Keratinocyte (primary cell): ENCODE measurements at regions not wholly inside any gene's neighbourhood (a gene's known extent, or its start where the extent isn't known, plus 50 kb on each side); places are given as distances from the start of the nearest gene placed in this dataset.

Experiments
- DNase-seq: peaks from one replicate; pipeline ENCODE4 v3.0.0-alpha.2; 2011; ENCODE audit warnings: low read depth, missing footprints, low spot score
- FAIRE-seq: peaks from 2 replicates; lab custom pipeline; 2011; peaks lifted over from hg19 to GRCh38; lab: Jason Lieb, UNC
- H2AFZ ChIP-seq: 2 replicates; pipeline ENCODE4 v1.6.0; 2012; ENCODE audit warnings: low read length, control low read depth, inconsistent platforms; ENCODE audit not compliant: control insufficient read depth
- H3K27ac ChIP-seq: 2 replicates; pipeline ENCODE4 v1.5.1; 2011; ENCODE audit warnings: low read length; ENCODE audit not compliant: control insufficient read depth, insufficient read depth
- H3K27me3 ChIP-seq: 3 replicates; pipeline ENCODE4 v1.6.0; 2011; ENCODE audit warnings: low read length; ENCODE audit not compliant: control insufficient read depth, insufficient read depth; ENCODE audit errors: extremely low read depth
- H3K36me3 ChIP-seq, 2 experiments: 2 replicates in 1 of 2; 3 replicates in 1 of 2; pipeline ENCODE4 v1.5.1; 2011; ENCODE audit warnings: low read length in 2 of 2, mild to moderate bottlenecking in 1 of 2; ENCODE audit not compliant: control insufficient read depth in 2 of 2, insufficient read depth in 2 of 2; ENCODE audit errors: extremely low read depth in 1 of 2
- H3K4me1 ChIP-seq: 3 replicates; pipeline ENCODE4 v1.5.1; 2011; ENCODE audit warnings: low read length; ENCODE audit not compliant: control insufficient read depth, insufficient read depth; ENCODE audit errors: extremely low read depth
- H3K4me2 ChIP-seq: 3 replicates; pipeline ENCODE4 v1.6.0; 2011; ENCODE audit warnings: low read depth, low read length; ENCODE audit not compliant: control insufficient read depth, insufficient read depth; ENCODE audit errors: extremely low read depth
- H3K4me3 ChIP-seq, 3 experiments: fragments of 200-600 bp in 1 of 3; sonication (generic) in 1 of 3; 2 replicates in 2 of 3; 3 replicates in 1 of 3; pipeline ENCODE4 v1.5.1; 2011 to 2016; ENCODE audit warnings: low read length in 3 of 3, mild to moderate bottlenecking in 3 of 3, control low read depth in 2 of 3, inconsistent platforms in 1 of 3, low read depth in 1 of 3, mixed read lengths in 1 of 3, mixed run types in 1 of 3, moderate library complexity in 1 of 3; ENCODE audit not compliant: control insufficient read depth in 2 of 3, insufficient read depth in 2 of 3; ENCODE audit errors: extremely low read depth in 1 of 3
- H3K79me2 ChIP-seq: 2 replicates; pipeline ENCODE4 v1.6.0; 2012; ENCODE audit warnings: low read length; ENCODE audit not compliant: control insufficient read depth, insufficient read depth
- H3K9ac ChIP-seq: 3 replicates; pipeline ENCODE4 v1.6.0; 2011; ENCODE audit warnings: low read length; ENCODE audit not compliant: control insufficient read depth, insufficient read depth; ENCODE audit errors: extremely low read depth
- H3K9me1 ChIP-seq: 3 replicates; pipeline ENCODE4 v1.6.0; 2011; ENCODE audit warnings: low read length; ENCODE audit not compliant: control insufficient read depth, insufficient read depth; ENCODE audit errors: extremely low read depth
- H3K9me3 ChIP-seq: 2 replicates; pipeline ENCODE4 v1.5.1; 2012; ENCODE audit warnings: low read depth, low read length; ENCODE audit not compliant: control insufficient read depth
- H4K20me1 ChIP-seq: 3 replicates; pipeline ENCODE4 v1.6.0; 2011; ENCODE audit warnings: low read length; ENCODE audit not compliant: control insufficient read depth, insufficient read depth; ENCODE audit errors: extremely low read depth
- EZH2 ChIP-seq: IDR thresholded peaks from one replicate; pipeline ENCODE4 v1.6.1; 2012; ENCODE audit warnings: inconsistent platforms, mild to moderate bottlenecking, low read length, moderate library complexity
- dilution Hi-C: fragments of 300-500 bp; cut with MboI; formaldehyde crosslinking; loops from one replicate; pipeline ENCODE4 v1.7.0; 2020; ENCODE audit warnings: low sequenced_read_pairs; ENCODE audit not compliant: extremely low pct_ligation_motif_present
- TF ChIP-seq, protein P1 (sequence below), 3 experiments: IDR thresholded peaks in 1 of 3; conservative IDR thresholded peaks in 1 of 3; optimal IDR thresholded peaks in 1 of 3; 2 replicates in 2 of 3; 3 replicates in 1 of 3; pipeline versions ENCODE3 to v1.5.1; 2011; ENCODE audit warnings: low read length in 3 of 3, mild to moderate bottlenecking in 3 of 3, moderate library complexity in 2 of 3, control low read depth in 1 of 3, inconsistent platforms in 1 of 3; ENCODE audit not compliant: insufficient read depth in 2 of 3; ENCODE audit errors: extremely low read depth in 1 of 3

DNA sequence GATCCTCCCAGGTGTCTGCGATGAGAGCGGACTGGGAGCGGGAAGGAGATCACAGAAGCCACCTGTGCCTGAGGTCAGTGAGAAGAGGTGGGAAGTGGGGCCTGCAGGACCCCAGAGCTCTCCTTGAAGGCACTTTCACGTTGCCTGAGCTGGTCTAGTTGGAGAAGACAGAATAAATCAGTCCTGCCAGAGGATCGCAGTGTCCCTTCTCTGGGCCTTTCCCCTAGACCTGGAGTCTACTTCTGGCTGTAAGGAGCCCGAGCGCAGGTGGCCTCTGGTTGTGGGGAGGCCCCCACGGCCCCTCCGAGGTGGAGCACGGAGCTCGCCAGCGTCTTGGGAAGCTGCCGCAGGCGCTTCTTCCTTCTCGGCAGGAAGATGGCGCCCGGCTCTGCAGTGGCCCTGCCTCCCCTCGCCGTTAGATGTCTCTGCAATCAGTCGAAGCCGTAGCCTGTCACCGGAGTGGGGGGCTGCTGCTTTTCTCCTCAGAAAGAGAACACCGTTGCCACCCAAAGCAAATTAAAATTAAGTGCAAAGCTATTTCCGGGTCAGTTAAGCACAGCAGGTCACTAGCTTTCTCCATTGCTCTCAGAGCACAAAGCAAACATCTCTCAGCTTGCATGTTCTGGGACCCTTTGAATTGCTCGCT, 212.0 kb upstream of the MYT1L start:
- H3K27me3 ChIP-seq, result no peaks in the 10 kb centered on the region
- H3K36me3 ChIP-seq, result no peaks in the 10 kb centered on the region
- H3K9me3 ChIP-seq, result no peaks in the 10 kb centered on the region
- H2AFZ ChIP-seq, result no peak overlapping the region
- H3K9me1 ChIP-seq, result no peaks in the 10 kb centered on the region
- no peaks in the 10 kb centered on the region for H3K4me1 ChIP-seq
- H3K79me2 ChIP-seq, result no peaks in the 10 kb centered on the region
- no peak overlapping the region for H3K27ac ChIP-seq
- DNase-seq (no peak), FAIRE-seq (no peak)
- H3K4me2 ChIP-seq, result no peak overlapping the region
- H4K20me1 ChIP-seq, result no peaks in the 10 kb centered on the region
- dilution Hi-C loops, result no loop called here
- no peak overlapping the region for H3K9ac ChIP-seq
- TF ChIP-seq, protein P1, sequence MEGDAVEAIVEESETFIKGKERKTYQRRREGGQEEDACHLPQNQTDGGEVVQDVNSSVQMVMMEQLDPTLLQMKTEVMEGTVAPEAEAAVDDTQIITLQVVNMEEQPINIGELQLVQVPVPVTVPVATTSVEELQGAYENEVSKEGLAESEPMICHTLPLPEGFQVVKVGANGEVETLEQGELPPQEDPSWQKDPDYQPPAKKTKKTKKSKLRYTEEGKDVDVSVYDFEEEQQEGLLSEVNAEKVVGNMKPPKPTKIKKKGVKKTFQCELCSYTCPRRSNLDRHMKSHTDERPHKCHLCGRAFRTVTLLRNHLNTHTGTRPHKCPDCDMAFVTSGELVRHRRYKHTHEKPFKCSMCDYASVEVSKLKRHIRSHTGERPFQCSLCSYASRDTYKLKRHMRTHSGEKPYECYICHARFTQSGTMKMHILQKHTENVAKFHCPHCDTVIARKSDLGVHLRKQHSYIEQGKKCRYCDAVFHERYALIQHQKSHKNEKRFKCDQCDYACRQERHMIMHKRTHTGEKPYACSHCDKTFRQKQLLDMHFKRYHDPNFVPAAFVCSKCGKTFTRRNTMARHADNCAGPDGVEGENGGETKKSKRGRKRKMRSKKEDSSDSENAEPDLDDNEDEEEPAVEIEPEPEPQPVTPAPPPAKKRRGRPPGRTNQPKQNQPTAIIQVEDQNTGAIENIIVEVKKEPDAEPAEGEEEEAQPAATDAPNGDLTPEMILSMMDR (optimal IDR thresholded peaks at IDR 0.05 in 1 of 3, IDR thresholded peaks at IDR 0.05 in 1 of 3, conservative IDR thresholded peaks at IDR 0.05 in 1 of 3; ENCODE audit: extremely low read depth in 1 of 3, insufficient read depth in 2 of 3, low read length in 3 of 3), result no peak
- TF ChIP-seq EZH2, result no peak
- no peak overlapping the region for H3K4me3 ChIP-seq

DNA sequence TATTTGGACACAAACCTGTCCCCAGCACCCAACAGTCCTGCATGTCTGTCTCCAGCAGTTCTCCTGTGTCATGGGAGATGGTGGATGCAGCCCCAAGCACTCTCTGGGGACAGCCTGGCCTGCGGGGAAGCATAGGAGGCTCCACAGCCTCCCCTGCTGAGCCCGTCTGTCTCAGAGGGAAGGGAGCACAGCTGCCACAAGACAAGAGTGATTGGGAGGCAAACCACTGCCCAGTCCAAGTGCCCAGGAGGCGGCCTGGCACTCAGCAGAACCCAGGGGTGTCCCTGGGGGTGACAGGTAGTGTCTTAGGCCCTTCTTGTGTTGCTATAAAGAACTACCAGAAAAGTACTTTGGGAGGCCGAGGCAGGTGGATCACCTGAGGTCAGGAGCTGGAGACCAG, 211.2 kb upstream of the MYT1L start:
- Histone ChIP-seq H3K4me2 (no peak overlapping the region), H3K4me3 (no peak overlapping the region), H3K27me3 (no peaks in the 10 kb centered on the region), H3K9me1 (no peaks in the 10 kb centered on the region), H2AFZ (no peak overlapping the region), H3K4me1 (no peaks in the 10 kb centered on the region), H3K27ac (no peak overlapping the region), H3K36me3 (no peaks in the 10 kb centered on the region), H3K9ac (no peak overlapping the region), H4K20me1 (no peaks in the 10 kb centered on the region), H3K79me2 (no peaks in the 10 kb centered on the region), H3K9me3 (no peaks in the 10 kb centered on the region)
- dilution Hi-C loops, result no loop called here
- DNase-seq, result no peak
- FAIRE-seq, result no peak
- TF ChIP-seq, protein P1 (optimal IDR thresholded peaks at IDR 0.05 in 1 of 3, IDR thresholded peaks at IDR 0.05 in 1 of 3, conservative IDR thresholded peaks at IDR 0.05 in 1 of 3; ENCODE audit: extremely low read depth in 1 of 3, insufficient read depth in 2 of 3, low read length in 3 of 3), result no peak
- no peak for TF ChIP-seq EZH2
